HG03175 (cell line): ENCODE measurements at regions not wholly inside any gene's neighbourhood (a gene's known extent, or its start where the extent isn't known, plus 50 kb on each side); places are given as distances from the start of the nearest gene placed in this dataset.
"Not testable (repeated sequence)": the region's sequence is repeated elsewhere in the genome, so short reads cannot be mapped to it uniquely, and the experiment has no call there.

Source experiments
- ATAC-seq: cut with Tn5 transposase; IDR thresholded peaks from one replicate; pipeline ENCODE4 v1.9.1; 2021; ENCODE audit warnings: mild to moderate bottlenecking, moderate library complexity; ENCODE audit not compliant: unreplicated experiment

- no peak for ATAC-seq
Observed at GRCh38 chr17:62322313-62322712, 58.0 kb upstream of the EFCAB3 start.

GRCh38 chr17:62321451-62321850, 58.9 kb upstream of the EFCAB3 start:
- no peak for ATAC-seq

GRCh38 chr17:62319846-62320245, 60.5 kb upstream of the EFCAB3 start:
- no peak for ATAC-seq

GRCh38 chr17:62309396-62309795, 71.0 kb upstream of the EFCAB3 start:
- ATAC-seq = no peak

- no peak for ATAC-seq
Observed at GRCh38 chr17:62307196-62307595, 73.2 kb upstream of the EFCAB3 start.

GRCh38 chr17:62303476-62303875, 76.9 kb upstream of the EFCAB3 start:
- ATAC-seq = no peak

GRCh38 chr17:62300697-62301096, 79.7 kb upstream of the EFCAB3 start:
- ATAC-seq = no peak

GRCh38 chr17:62275290-62275689, 105.1 kb upstream of the EFCAB3 start:
- not testable (repeated sequence) for ATAC-seq

GRCh38 chr17:62268361-62268760, 112.0 kb upstream of the EFCAB3 start:
- not testable (repeated sequence) for ATAC-seq

GRCh38 chr17:62264974-62265373, 115.4 kb upstream of the EFCAB3 start:
- not testable (repeated sequence) for ATAC-seq

- not testable (repeated sequence) for ATAC-seq
Observed at GRCh38 chr17:62255791-62256190, 124.6 kb upstream of the EFCAB3 start.

GRCh38 chr17:62242076-62242475, 138.3 kb upstream of the EFCAB3 start:
- not testable (repeated sequence) for ATAC-seq

- not testable (repeated sequence) for ATAC-seq
Observed at GRCh38 chr17:62239569-62239968, 140.8 kb upstream of the EFCAB3 start.

GRCh38 chr17:62238551-62239338, 141.6 kb upstream of the EFCAB3 start:
- ATAC-seq = not testable (repeated sequence)

- ATAC-seq = not testable (repeated sequence)
Observed at GRCh38 chr17:62233822-62234481, 146.4 kb upstream of the EFCAB3 start.

GRCh38 chr17:62231293-62231692, 149.1 kb upstream of the EFCAB3 start:
- not testable (repeated sequence) for ATAC-seq

GRCh38 chr17:62226610-62227240, 153.6 kb upstream of the EFCAB3 start:
- ATAC-seq = not testable (repeated sequence)

- not testable (repeated sequence) for ATAC-seq
Observed at GRCh38 chr17:62223585-62223984, 156.8 kb upstream of the EFCAB3 start.

- no peak for ATAC-seq
Observed at GRCh38 chr17:62219221-62219899, 154.3 kb upstream of the MED13 start.

GRCh38 chr17:62216847-62217246, 151.8 kb upstream of the MED13 start:
- no peak for ATAC-seq

- ATAC-seq = not testable (repeated sequence)
Observed at GRCh38 chr17:62215891-62216290, 150.8 kb upstream of the MED13 start.
